SH-SY5Y (cell line): ENCODE measurements at regions not wholly inside any gene's neighbourhood (a gene's known extent, or its start where the extent isn't known, plus 50 kb on each side); places are given as distances from the start of the nearest gene placed in this dataset.

Experiments
- GATA2 ChIP-seq: IDR thresholded peaks from 2 replicates; pipeline ENCODE4 v1.6.1; 2011; ENCODE audit warnings: mild to moderate bottlenecking, low read depth, low read length
- GATA3 ChIP-seq: IDR thresholded peaks from 2 replicates; pipeline ENCODE4 v1.6.1; 2011; ENCODE audit warnings: low read depth, mild to moderate bottlenecking, low read length, moderate library complexity

GRCh38 chr15:95687686-95688085 is 642.8 kb upstream of the NR2F2 start:
- TF ChIP-seq GATA2 (no peak), GATA3 (no peak)
